ENCODE measurements at regions not wholly inside any gene's neighbourhood (a gene's known extent, or its start where the extent isn't known, plus 50 kb on each side); places are given as distances from the start of the nearest gene placed in this dataset.

DNA sequence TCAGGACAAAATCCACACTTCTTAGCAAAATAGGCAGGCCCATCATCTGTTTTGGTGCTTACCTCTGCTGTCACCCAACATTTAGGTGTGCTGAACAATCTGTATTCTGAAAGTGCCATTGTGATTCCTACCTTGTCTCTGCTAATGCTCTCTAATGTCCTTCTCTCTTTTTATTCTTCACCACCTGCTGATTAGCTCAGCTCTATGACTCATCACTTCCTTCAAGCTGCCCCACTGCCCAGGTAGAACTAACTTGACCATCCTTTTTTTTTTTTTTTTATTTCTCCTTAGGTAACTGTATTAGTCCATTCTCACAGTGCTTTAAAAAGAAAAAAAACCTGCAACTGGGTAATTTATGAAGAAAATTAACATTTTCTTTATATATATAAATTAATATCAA, 478.7 kb upstream of the POU3F3 start:
- Histone ChIP-seq H3K4me1 (ENCODE audit: insufficient read depth, low read length) (peaks cover 2% of the 10 kb centered on the region; the same call in 1 of the 2 replicates), H3K4me2 (ENCODE audit: insufficient read depth, insufficient read length, low read length) (no peak overlapping the region), H3K79me1 (ENCODE audit: insufficient read depth, low read depth, low read length, poor library complexity, severe bottlenecking) (no peaks in the 10 kb centered on the region), H2AFZ (ENCODE audit: low read length) (no peak overlapping the region), H3K23ac (ENCODE audit: insufficient read length, low read depth, low read length) (no peak overlapping the region), H2BK5ac (ENCODE audit: insufficient read length, low read length) (no peak overlapping the region), H3K56ac (ENCODE audit: insufficient read length, low read depth, low read length) (no peak overlapping the region), H4K91ac (ENCODE audit: insufficient read length, low read depth, low read length) (no peak overlapping the region), H3K27me3 (ENCODE audit: insufficient read depth, low read length) (no peaks in the 10 kb centered on the region), H2AK5ac (ENCODE audit: insufficient read length, low read length) (no peak overlapping the region), H3K14ac (ENCODE audit: insufficient read depth, low read length) (no peak overlapping the region), H2BK15ac (ENCODE audit: low read depth, low read length) (no peak overlapping the region), H2BK120ac (ENCODE audit: low read depth, low read length, poor library complexity, severe bottlenecking) (no peak overlapping the region), H4K20me1 (ENCODE audit: control insufficient read depth, insufficient read depth, insufficient read length) (no peaks in the 10 kb centered on the region), H3K23me2 (ENCODE audit: insufficient read length, low read depth, low read length, poor library complexity, severe bottlenecking) (no peaks in the 10 kb centered on the region), H4K8ac (replicated peaks; ENCODE audit: insufficient read length, low read depth, low read length) (no peak overlapping the region), H3K27ac (ENCODE audit: insufficient read length, low read depth, low read length) (no peak overlapping the region), H2BK20ac (ENCODE audit: low read depth, low read length, poor library complexity, severe bottlenecking) (no peak overlapping the region), H3K4ac (ENCODE audit: low read depth, low read length) (no peak overlapping the region), H2BK12ac (ENCODE audit: insufficient read length, low read depth, low read length) (no peak overlapping the region), H3K18ac (ENCODE audit: insufficient read length, low read depth, low read length) (no peak overlapping the region), H3T11ph (ENCODE audit: low read length) (no peak overlapping the region), H3K9ac (ENCODE audit: extremely low read depth, insufficient read length, low read length) (no peak overlapping the region), H3K9me3 (ENCODE audit: control insufficient read depth, low read depth, low read length) (no peaks in the 10 kb centered on the region), H4K5ac (ENCODE audit: insufficient read length, low read depth, low read length) (no peak overlapping the region), H3K79me2 (ENCODE audit: insufficient read depth, low read length) (no peaks in the 10 kb centered on the region)
- peaks cover 22 to 26% of the 10 kb centered on the region in 2 experiments for H3K4me1 Mint-ChIP-seq
- no peak overlapping the region for H3K4me3 Mint-ChIP-seq
- H3K9me3 Mint-ChIP-seq = no peaks in the 10 kb centered on the region; a peak in 1 of 5 replicates
- TF ChIP-seq, protein P1, sequence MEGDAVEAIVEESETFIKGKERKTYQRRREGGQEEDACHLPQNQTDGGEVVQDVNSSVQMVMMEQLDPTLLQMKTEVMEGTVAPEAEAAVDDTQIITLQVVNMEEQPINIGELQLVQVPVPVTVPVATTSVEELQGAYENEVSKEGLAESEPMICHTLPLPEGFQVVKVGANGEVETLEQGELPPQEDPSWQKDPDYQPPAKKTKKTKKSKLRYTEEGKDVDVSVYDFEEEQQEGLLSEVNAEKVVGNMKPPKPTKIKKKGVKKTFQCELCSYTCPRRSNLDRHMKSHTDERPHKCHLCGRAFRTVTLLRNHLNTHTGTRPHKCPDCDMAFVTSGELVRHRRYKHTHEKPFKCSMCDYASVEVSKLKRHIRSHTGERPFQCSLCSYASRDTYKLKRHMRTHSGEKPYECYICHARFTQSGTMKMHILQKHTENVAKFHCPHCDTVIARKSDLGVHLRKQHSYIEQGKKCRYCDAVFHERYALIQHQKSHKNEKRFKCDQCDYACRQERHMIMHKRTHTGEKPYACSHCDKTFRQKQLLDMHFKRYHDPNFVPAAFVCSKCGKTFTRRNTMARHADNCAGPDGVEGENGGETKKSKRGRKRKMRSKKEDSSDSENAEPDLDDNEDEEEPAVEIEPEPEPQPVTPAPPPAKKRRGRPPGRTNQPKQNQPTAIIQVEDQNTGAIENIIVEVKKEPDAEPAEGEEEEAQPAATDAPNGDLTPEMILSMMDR (conservative IDR thresholded peaks at IDR 0.05) = no peak
- no peak for DNase-seq
- H3K27ac Mint-ChIP-seq = no peak overlapping the region
- no peaks in the 10 kb centered on the region for H3K27me3 Mint-ChIP-seq (ENCODE audit: low read depth)
- no peaks in the 10 kb centered on the region for H3K36me3 Mint-ChIP-seq (ENCODE audit: insufficient read depth in 1 of 3, low read depth in 3 of 3)

Measured in H9 (cell line).